DOHH2 (cell line): ENCODE measurements at regions not wholly inside any gene's neighbourhood (a gene's known extent, or its start where the extent isn't known, plus 50 kb on each side); places are given as distances from the start of the nearest gene placed in this dataset.

Experiments
- H3F3A ChIP-seq: fragments of 200-600 bp; sonication (generic), shearing (Covaris generic); 2 replicates; pipeline ENCODE4 v1.6.0; 2016; ENCODE audit warnings: antibody characterized with exemption, mild to moderate bottlenecking; ENCODE audit not compliant: control insufficient read depth, insufficient read depth
- H3K27ac ChIP-seq: fragments of 200-600 bp; sonication (generic); 2 replicates; pipeline ENCODE4 v1.5.1; 2014; ENCODE audit warnings: low read depth, mild to moderate bottlenecking, low read length, moderate library complexity
- H3K27me3 ChIP-seq: fragments of 200-600 bp; sonication (generic); 2 replicates; pipeline ENCODE4 v1.6.1; 2014; ENCODE audit warnings: mild to moderate bottlenecking, low read length, mixed read lengths; ENCODE audit not compliant: control insufficient read depth
- H3K36me3 ChIP-seq: fragments of 200-600 bp; sonication (generic); 2 replicates; pipeline ENCODE4 v1.6.1; 2014; ENCODE audit warnings: mild to moderate bottlenecking, low read length, moderate library complexity, mixed read lengths; ENCODE audit not compliant: control insufficient read depth
- H3K4me1 ChIP-seq: fragments of 200-600 bp; sonication (generic); 2 replicates; pipeline ENCODE4 v1.6.1; 2014; ENCODE audit warnings: mild to moderate bottlenecking, low read length, mixed read lengths; ENCODE audit not compliant: control insufficient read depth
- H3K4me2 ChIP-seq: fragments of 200-600 bp; sonication (generic); 2 replicates; pipeline ENCODE4 v1.6.0; 2014; ENCODE audit warnings: mild to moderate bottlenecking, low read length, moderate library complexity
- H3K4me3 ChIP-seq: fragments of 200-600 bp; sonication (generic); 2 replicates; pipeline ENCODE4 v1.5.1; 2014; ENCODE audit warnings: mild to moderate bottlenecking, low read length, mixed read lengths
- H3K79me2 ChIP-seq: fragments of 200-600 bp; sonication (generic); 2 replicates; pipeline ENCODE4 v1.6.1; 2014; ENCODE audit warnings: mild to moderate bottlenecking, low read length, mixed read lengths; ENCODE audit not compliant: control insufficient read depth
- H3K9me2 ChIP-seq: fragments of 200-600 bp; sonication (generic); replicated peaks from 2 replicates; pipeline ENCODE4 v1.6.1; 2014; ENCODE audit warnings: mild to moderate bottlenecking, low read length, mixed read lengths; ENCODE audit not compliant: control insufficient read depth
- H3K9me3 ChIP-seq: fragments of 200-600 bp; sonication (generic); 2 replicates; pipeline ENCODE4 v1.6.1; 2014; ENCODE audit warnings: antibody characterized with exemption, low read length, mixed read lengths; ENCODE audit not compliant: control insufficient read depth, insufficient read depth
- H4K20me1 ChIP-seq: fragments of 200-600 bp; sonication (generic); 2 replicates; pipeline ENCODE4 v1.6.0; 2014; ENCODE audit warnings: low read depth, mild to moderate bottlenecking, antibody characterized with exemption, low read length, moderate library complexity; ENCODE audit not compliant: control insufficient read depth, insufficient read depth
- CTCF ChIP-seq: fragments of 200-600 bp; sonication (generic); IDR thresholded peaks from one replicate; pipeline ENCODE4 v1.5.1; 2014; ENCODE audit warnings: antibody characterized with exemption, mild to moderate bottlenecking, low read depth, low read length; ENCODE audit not compliant: poor library complexity, severe bottlenecking
- EZH2phosphoT487 ChIP-seq: fragments of 200-600 bp; sonication (generic); IDR thresholded peaks from 2 replicates; pipeline ENCODE4 v1.6.1; 2017; ENCODE audit warnings: borderline replicate concordance, mild to moderate bottlenecking, antibody characterized with exemption, low read length, moderate library complexity, mixed read lengths

GRCh38 chr11:10913075-10913474 is 55.2 kb upstream of the ZBED5 start:
- no peaks in the 10 kb centered on the region for H3K27me3 ChIP-seq
- H3K36me3 ChIP-seq = no peaks in the 10 kb centered on the region
- peaks cover 9% of the 10 kb centered on the region; the same call in 1 of the 2 replicates for H3K9me3 ChIP-seq
- H3K79me2 ChIP-seq = no peaks in the 10 kb centered on the region
- no peak overlapping the region for H3K4me3 ChIP-seq
- no peaks in the 10 kb centered on the region for H3F3A ChIP-seq
- no peaks in the 10 kb centered on the region for H3K9me2 ChIP-seq
- H3K4me2 ChIP-seq = no peak overlapping the region
- no peak for TF ChIP-seq CTCF
- TF ChIP-seq EZH2phosphoT487 = no peak
- peaks cover 16% of the 10 kb centered on the region for H3K4me1 ChIP-seq
- no peaks in the 10 kb centered on the region for H4K20me1 ChIP-seq
- H3K27ac ChIP-seq = no peak overlapping the region

DNA sequence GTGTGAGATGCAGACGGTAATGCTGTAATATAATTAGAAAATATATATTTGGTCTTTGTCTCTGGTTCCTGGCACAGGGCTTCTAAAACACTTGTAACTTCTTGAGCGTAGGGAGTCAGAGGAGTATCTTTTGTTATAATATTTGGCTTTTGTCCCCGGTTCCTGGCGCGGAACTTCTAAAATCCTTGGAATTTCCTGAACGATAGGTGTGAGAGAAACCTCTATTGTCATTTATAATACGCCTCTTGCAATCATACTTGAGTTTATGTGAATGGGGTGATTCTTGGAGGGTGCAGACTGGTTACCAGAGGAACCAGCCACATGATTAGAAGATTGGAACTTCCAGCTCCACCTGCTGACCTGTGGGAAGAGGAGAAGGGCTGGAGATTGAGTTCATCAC is 54.1 kb upstream of the ZBED5 start:
- Histone ChIP-seq H4K20me1 (no peaks in the 10 kb centered on the region), H3F3A (no peaks in the 10 kb centered on the region), H3K4me2 (no peak overlapping the region), H3K79me2 (no peaks in the 10 kb centered on the region), H3K4me1 (peaks cover 16% of the 10 kb centered on the region), H3K4me3 (no peak overlapping the region), H3K9me2 (no peaks in the 10 kb centered on the region), H3K9me3 (no peaks in the 10 kb centered on the region), H3K27ac (no peak overlapping the region), H3K27me3 (no peaks in the 10 kb centered on the region), H3K36me3 (no peaks in the 10 kb centered on the region)
- TF ChIP-seq EZH2phosphoT487 (no peak), CTCF (no peak)

- Histone ChIP-seq H3K9me3 (no peaks in the 10 kb centered on the region), H3K79me2 (no peaks in the 10 kb centered on the region), H3K36me3 (no peaks in the 10 kb centered on the region), H3K27me3 (peaks cover 7% of the 10 kb centered on the region; the same call in 1 of the 2 replicates), H4K20me1 (no peaks in the 10 kb centered on the region), H3K27ac (no peak overlapping the region), H3F3A (no peaks in the 10 kb centered on the region), H3K4me1 (peaks cover 16% of the 10 kb centered on the region), H3K4me3 (no peak overlapping the region), H3K9me2 (no peaks in the 10 kb centered on the region), H3K4me2 (no peak overlapping the region)
- TF ChIP-seq EZH2phosphoT487 (no peak), CTCF (no peak)
Observed at GRCh38 chr11:10909141-10909883, 51.5 kb upstream of the ZBED5 start.
